C1 segment of cervical spinal cord (tissue), 14 donors: ENCODE measurements at regions not wholly inside any gene's neighbourhood (a gene's known extent, or its start where the extent isn't known, plus 50 kb on each side); places are given as distances from the start of the nearest gene placed in this dataset.
"Not testable (repeated sequence)": the region's sequence is repeated elsewhere in the genome, so short reads cannot be mapped to it uniquely, and the experiment has no call there.

Experiments
- DNase-seq, 14 donors: peaks; one replicate each; lab custom pipeline; 2025; lab: John Stamatoyannopoulos, UW

DNA sequence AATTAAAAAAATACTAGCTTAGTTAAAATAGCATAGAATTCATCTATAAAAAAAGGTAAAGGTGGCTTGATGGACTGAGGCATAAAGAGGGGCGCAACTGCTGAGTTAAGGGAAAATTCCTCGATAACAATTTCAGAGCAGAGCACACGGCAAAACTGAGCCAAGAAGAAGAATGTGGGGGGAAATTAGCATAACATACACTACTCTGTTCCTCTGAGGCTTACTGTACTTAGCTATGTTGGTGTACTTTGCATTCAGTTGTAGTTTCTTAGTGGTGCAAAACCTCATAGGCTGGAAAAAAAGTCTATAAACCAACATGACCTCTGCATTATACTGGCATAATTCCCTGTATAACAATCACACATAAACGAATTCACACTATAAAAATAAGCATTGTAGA lies 357.9 kb upstream of the LRRC3B start:
- DNase-seq: no peak

DNA sequence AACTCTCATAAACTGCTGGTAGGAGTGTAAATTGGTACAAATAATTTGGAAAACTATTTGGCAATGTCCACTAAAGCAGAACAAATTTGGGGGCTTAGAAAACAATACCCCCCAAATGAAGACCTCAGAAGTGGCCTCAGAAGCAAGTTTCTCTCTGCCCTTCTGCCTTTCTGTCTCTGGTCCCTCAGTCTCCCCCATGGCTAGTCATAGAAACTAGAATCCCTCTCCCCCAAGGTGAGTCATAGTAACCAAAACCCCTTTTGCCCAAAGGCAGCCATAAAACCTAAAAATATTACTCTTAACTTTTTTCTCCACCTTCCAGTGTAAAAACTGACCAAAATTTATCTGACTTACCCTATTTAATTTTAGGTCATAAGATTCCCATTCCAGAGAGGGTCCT lies 350.7 kb upstream of the LRRC3B start:
- no peak for DNase-seq

DNA sequence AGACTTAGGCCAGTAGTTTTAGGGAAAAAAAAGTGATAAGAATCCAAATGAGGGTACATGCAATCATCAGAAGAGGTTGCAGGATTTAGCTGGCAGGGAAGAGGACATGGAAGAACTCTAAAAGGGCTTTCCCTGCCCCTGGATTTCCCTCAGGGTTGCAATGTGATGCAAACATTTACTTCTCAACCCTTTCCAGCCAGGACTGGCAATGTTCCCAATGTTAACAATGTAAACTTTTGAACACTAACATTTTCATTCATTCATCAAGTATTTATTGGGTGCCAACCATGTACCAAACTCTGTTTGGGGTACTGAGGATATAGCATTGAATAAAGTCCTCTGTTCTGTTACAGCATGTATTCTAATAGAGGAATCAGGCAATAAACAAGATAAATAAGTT lies 349.4 kb upstream of the LRRC3B start:
- DNase-seq: no peak

DNA sequence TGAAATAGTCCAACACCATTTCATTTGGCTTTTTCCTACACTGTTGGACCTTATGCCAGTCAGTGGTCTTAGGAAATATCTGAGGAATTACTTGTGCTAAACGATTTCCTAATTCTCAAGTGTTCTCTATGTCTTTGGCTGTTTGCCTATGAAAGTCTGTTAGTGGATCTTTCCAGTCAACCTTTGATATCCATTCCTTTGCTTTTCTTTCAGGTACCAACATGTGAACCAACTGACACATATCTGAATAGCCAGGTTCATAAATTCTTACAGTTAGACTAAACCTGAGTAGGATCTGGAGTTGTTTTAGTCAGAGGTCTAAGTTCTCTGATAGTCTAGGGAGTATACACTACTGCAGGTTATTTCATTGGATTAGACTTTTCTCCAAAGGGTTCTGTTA lies 343.5 kb upstream of the LRRC3B start:
- no peak for DNase-seq

DNA sequence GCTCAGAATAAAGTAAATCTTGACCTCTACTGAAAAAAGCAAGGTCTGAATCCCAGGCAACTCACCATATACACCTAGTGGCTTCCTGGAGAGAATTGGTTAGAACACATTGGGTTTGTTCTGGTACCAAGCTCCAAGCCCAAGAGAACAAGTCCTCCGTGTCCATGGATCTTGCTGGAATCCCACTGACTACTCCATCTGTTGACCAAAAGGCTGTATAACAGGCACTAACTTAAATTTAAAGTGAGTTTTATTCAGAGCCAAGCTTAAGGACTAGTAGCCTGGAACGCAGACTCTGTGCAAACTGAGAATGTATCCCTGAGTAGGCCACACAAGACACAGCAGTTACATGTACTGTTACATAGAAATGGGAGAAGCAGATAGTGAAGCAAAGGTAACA lies 342.1 kb upstream of the LRRC3B start:
- DNase-seq: no peak

DNA sequence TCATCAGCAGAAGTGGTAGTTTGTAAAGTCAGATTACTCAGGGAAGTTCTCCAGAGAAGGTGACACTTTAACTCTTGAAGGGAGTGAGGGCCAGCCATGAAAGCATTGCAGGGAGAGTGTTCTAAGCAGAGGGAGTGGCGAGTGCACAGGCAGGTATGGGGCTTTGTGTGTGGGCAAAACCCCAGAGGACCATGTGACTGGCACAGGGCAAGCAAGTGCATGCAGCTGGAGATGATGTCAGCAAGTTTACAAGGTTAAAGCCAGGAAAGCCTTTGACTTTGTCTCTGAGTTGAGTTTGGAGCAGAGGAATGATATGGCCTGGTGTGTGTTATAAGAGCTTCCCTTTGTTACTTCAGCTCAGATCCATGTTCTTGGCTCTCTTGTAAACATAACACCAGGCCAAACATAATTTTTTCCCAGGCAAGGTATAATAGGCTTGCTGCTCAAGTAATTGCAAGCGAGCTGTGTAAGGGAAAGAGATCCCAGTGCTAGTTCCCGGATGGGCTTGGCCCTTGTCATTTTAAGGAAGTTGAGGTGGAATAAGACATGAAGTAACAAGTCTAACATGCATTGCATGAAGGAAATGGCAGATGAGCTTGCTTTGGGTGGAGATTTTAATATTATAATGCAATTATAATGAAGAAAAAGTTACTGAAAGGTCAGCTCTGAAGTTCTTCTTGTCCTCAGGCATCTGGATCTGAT lies 341.1 kb upstream of the LRRC3B start:
- DNase-seq: no peak

DNA sequence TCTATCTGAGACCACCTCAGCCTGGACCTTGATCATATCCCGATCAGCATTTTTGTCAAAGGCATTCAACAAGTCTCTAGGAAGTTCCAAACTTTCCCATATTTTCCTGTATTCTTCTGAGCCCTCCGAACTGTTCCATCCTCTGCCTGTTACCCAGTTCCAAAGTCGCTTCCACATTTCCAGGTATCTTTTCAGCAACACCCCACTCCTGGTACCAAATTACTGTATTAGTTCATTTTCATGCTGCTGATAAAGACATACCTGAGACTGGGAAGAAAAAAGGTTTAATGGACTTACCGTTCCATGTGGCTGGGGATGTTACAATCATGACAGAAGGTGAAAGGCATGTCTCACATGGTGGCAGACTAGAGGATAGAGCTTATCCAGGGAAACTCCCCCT lies 338.1 kb upstream of the LRRC3B start:
- not testable (repeated sequence) for DNase-seq

DNA sequence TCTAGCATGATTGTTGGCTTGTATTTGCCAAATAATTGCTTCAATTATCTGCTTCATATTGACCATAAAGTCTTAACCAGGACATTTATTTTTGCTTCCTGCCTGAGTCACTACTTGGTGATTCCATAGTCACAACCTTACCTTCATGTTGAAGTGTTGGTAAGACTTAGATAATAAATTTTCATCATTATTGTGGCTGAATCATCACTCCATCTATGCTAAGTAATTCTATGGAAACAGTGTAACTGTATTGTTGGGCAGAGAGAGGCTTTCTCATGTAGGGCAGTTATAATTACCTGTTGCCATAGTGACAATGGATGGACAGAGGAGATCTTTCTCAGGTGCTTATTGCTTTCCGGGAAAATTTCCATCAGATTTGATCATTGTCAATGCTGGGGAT lies 330.7 kb upstream of the LRRC3B start:
- no peak for DNase-seq

DNA sequence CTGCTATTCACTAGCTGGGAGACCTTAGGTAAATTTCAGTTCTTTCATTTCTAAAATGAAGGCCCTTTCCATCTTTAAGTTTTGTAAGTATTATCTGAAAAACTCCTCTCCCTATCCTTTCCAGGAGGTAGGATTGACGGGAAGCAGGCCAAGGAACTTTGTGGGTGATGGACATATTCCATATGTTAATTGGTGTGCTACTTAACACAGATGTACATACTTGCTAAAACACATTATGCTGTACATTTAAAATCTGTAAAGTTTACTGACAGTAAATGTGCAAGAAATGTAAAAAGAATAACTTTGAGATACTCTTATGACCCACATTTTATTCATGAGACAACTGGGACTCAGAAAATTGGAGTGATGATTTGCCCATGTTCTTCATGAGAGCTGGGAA lies 329.8 kb upstream of the LRRC3B start:
- no peak for DNase-seq

DNA sequence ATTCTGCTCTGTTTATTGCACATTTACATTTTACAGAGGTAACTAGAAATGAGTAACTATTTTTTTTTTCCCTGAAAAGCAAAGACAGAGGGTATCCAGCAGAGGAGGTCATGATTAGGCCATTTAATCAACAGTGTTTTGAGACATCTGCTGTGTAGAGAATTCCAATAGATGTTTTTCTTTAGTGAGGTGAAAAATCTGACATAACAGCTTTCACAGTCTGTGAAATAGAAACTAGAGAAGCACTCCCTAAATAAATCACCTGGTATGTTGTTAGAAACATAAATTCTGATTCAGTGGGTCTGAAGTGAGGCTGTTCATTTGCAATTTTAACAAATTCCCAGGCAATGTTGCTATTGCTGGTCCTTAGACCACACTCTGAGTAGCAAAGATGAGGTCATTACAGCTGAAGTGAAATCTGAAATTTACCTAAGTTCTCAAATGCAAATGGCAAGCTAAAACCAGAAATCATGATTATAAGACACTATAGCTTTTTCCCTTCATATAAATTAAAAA lies 329.2 kb upstream of the LRRC3B start:
- no peak for DNase-seq

DNA sequence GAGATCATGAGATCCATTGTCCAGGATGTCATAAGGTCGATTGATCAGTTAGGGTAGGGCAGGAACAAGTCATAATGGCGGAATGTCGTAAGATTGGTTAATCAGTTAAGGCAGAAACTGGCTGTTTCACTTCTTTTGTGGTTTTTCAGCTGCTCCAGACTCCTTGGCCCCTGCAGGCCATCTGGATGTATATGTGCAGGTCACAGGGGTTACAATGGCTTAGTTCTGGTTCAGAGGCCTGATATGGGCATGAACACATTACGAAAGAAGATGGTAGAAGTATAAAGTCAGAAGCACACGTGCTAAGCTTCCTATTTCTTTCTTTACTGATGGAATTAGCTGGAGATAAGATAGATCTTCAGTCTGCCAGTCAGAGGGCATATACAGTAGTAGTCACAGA lies 315.4 kb upstream of the LRRC3B start:
- no peak for DNase-seq

DNA sequence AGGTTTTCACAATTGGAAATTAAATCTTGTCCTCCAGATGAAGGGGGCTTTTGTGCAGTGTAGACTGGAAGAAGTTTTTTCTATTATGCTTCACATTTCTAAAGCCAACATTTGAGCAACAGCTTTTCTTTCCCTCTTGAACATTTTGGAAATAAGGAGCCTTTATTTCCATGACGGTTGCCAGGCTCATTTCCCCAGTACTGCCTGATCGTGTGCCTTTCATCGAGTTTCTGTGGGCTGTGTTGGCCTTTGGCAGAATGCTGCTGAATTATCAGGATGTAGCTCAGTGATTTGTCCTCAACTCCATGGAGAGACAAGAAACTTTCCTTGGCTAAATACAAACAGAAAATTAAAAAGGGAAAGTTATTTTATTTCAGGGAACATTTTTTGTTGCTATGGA lies 314.8 kb upstream of the LRRC3B start:
- peak in 6 of 14 donors; percentile 3 to 27 (median 8) for DNase-seq

DNA sequence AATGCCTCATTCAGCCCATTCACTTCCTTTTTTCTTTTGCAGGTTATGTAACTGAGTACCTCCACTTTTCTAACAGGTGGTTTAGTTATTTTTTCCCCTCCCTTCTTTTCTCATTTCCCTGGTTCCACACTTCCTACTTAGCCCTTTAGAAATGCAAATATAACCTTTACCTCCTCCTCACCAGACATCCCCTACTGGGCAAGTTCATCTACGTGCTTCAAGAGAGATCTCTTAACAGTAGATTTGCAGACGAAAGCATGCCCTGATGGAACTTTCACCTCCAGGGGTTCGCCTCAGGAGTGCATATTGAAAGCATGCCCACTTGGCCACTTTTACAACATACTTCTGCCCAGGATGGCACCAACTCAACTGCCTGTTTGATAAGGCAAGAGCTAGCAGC lies 314.1 kb upstream of the LRRC3B start:
- no peak for DNase-seq

DNA sequence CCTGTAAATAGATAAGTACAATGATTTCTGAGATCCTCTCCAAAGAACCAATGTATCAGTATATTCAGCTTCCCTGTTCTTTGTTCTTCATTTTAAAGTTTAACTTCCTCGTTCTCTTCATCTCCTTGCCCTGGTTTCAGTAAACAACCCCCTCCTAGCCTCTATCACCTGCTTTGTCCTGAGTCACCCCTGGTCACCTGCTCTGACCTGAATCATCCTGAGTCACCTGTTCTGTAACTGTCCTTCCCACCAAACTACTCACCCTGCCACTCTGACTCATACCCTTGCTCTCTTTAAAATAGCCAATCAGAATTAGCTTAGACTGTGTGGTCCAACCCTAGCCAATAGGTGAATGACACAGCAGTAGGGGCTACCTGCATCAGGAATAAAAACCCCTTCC lies 313.0 kb upstream of the LRRC3B start:
- not testable (repeated sequence) for DNase-seq

DNA sequence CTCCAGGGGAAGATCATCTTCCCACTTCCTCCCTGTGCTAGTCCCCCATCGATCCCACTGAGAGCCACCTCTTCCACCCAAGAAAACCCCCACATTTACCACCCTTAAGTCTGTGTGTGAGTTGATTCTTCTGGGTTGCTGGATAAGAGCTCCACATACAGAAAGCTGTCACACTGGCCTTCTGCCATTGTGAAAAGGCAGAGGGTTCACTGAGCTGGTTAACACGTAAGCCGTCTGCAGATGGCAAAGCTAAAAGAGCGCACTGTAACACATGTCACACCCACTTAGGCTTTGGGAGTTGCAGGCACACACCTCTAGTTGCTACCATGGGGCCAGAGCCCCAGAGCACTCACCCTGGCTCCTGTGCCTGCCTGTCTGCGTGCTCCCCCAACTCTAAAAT lies 309.8 kb upstream of the LRRC3B start:
- DNase-seq: peak in 1 of 14 donors; percentile 14

DNA sequence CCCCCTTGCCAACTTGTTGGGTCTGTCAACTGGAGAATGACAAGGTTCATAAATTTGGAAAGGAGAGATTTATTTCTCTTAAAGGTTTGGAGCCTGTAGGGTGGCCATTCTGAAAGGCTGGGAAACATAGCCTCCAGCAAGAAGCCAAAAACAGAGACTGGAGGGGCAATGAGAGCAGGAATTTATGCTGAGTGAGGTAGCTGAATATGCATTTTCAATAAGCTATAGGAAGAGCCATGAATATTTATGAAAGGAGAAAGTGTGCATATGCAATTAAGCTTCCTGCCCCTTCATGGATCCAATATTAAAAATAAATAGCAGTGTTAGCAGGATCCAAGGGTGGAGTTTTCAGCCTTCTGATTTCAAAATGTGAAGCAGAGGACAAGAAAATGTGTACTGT lies 306.1 kb upstream of the LRRC3B start:
- DNase-seq: no peak

DNA sequence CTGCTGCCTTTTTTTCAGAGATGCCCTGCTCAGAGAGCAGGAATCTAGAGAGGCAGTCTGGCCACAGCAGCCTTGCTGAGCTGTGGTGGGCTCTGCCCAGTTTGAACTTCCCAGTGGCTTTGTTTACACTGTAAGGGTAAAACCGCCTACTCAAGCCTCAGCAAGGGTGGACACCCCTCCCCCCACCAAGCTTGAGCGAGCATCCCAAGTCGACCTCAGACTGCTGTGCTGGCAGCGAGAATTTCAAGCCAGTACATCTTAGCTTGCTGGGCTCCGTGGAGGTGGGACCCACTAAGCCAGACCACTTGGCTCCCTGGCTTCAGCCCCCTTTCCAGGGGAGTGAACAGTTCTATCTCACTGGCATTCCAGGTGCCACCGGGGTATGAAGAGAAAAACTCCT lies 298.8 kb upstream of the LRRC3B start:
- not testable (repeated sequence) for DNase-seq

DNA sequence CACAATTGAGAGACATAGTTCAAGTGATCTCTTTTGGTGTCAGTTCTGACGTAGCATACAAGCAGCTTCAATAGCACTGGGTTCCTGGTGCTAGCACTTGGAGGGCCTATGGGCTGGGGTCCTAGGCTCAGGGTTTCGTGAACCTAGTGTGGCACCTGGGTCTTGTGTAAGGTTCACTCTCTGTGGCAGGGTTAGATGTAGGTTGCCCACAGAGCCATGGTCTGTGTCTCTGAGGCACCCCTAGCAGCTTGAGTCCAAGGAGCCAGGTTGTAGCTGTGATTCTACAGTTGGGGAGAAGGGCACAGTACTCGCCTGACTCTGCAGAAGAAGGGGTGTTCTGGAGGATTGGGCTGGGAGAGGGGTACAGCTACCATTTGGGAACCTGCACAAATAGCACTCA lies 282.6 kb upstream of the LRRC3B start:
- DNase-seq: no peak

DNA sequence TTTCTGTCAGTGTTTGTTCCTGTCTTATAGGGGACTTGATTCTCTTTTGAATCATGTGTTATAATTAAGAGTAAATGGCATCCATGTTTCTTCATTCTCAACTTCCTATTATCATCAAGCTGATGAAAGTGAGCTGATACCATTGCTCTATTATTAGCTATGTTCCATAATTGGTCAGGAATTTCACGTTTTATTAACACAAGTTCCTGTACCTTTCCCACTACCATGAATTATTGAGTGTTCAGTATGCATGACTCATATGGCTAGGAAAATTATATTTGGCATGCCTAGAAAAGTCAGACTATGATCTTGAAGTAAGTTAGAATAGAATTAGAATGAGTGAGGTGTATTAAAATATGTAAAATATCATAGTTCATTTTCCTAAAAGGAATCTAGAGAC lies 278.9 kb upstream of the LRRC3B start:
- no peak for DNase-seq

DNA sequence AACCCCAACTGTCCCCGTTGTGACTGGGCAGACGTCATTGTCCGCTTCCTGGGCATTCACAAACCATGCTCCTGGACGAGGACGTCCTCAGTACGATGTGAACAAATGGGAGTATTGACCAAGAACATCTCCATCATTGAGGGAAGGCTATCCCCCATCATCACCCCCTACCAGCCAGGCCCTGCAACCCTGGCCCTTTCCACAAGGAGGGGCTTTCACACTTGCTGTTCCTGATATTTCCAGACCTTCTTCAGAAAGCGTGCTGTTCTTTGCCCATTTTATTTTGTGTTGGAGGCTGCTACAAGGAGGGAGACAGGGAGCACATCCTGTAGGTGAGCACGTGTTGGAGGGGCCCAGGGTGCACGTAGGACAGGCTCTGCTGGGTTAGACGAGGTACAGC lies 277.0 kb upstream of the LRRC3B start:
- DNase-seq: no peak

DNA sequence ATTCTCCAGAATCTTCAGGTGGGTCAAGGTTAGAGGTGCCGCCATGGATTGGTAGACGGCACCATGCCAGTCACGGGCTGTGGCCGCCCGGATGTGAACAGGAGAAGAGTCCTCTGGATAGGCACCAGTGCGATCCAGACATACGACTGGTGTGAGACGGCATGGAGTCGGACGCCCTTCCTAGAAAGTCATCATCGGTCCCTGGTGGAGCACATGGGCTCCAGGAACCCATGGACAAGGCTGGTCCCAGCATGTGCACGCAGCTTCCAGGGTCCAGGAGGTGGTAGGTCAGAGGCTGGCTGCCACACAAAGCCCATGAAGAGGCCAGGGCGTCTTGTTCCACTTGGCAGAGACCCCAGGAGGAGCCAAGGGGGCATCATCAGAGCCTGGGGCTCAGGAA lies 276.1 kb upstream of the LRRC3B start:
- no peak for DNase-seq

DNA sequence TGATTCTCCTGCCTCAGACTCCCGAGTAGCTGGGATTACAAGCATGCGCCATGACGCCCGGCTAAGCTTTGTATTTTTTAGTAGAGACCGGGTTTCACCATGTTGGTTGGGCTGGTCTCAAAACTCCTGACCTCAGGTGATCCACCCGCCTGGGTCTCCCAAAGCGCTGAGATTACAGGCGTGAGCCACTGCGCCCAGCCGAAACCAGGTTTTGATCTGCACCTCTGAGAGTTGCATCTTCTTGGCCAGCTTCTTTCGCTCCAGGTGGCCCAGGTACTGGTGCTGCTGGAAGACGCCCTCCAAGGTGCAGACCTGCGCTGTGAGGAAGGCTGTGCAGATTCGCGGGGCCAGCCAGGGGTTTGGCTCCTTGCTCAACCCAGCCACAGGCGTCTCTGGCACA lies 275.4 kb upstream of the LRRC3B start:
- DNase-seq: no peak

DNA sequence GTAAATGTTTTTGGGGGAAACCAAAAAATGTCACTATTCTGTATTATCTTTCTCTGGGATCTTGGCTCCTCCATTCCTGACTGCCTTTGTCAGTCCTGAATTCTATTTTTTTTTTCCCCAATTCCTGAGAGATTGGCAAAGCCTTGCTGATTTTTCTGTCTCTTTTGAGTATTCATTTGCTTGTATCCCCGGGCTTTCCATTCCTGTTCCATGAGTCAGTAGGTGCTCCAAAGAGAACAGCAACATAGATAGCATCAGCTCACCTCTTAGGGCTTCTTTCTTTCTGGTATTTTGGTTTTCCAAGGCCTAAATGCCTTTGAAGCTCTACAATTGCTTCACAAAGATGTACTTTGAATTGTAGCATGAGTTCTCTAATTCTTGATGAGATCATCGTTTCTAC lies 271.7 kb upstream of the LRRC3B start:
- DNase-seq: no peak

DNA sequence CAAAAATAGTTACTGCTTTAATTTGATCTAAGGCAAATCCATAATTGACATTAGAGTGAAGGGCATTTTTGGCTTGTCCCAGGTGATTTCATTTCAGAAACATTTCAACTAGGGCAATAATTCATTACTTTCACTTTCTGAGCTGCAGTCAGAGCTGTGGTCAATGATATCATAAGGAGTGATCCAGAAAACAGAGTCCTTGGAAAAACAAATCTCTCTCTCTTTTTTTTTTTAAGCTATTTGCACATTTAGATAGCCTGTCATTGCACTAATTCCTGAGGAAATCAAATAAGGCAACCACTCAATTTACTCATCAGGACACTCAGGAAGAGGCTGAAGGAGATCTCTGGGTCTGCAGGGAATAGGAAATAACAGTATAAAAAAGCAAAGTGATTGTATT lies 269.5 kb upstream of the LRRC3B start:
- no peak for DNase-seq
